ENCODE measurements at regions not wholly inside any gene's neighbourhood (a gene's known extent, or its start where the extent isn't known, plus 50 kb on each side); places are given as distances from the start of the nearest gene placed in this dataset.

- no TSS peak for BruUV-seq (replicated peaks)
- ChIA-PET RAD21 (ENCODE audit: low non-redundant PET in 1 of 2, low total read pairs in 2 of 2, uncharacterized antibody in 2 of 2, unreplicated experiment in 2 of 2) (no interaction called here), POLR2A (interaction anchor here (0.6 kb wide), 1 partner anchor 153 kb away, joined by 3 read pairs; no protein-coding TSS in a partner anchor), CTCF (no interaction called here)
- no peak overlapping the region for H3K4me3 ChIP-seq (replicated peaks in 1 of 2; ENCODE audit: low read depth in 1 of 2, low read length in 2 of 2)
- H3K36me3 ChIP-seq (ENCODE audit: control insufficient read depth in 1 of 2, insufficient read depth in 2 of 2, low read length in 2 of 2): no peaks in the 10 kb centered on the region; a peak in 1 of 4 replicates
- ATAC-seq: no peak
- H2AFZ ChIP-seq (ENCODE audit: low read depth, low read length, poor library complexity, severe bottlenecking): no peak overlapping the region
- H3K4me1 ChIP-seq (ENCODE audit: control insufficient read depth in 1 of 2, insufficient read depth in 2 of 2, low read length in 2 of 2): peaks cover 0 to 3% of the 10 kb centered on the region in 2 experiments; a peak in 2 of 4 replicates
- no peak overlapping the region for H3K4me2 ChIP-seq (ENCODE audit: low read length)
- DNase-seq (ENCODE audit: low read depth, low spot score): no peak
- TF ChIP-seq ELF1 (IDR thresholded peaks at IDR 0.05; ENCODE audit: borderline replicate concordance, low read depth): no peak
- no peak for TF ChIP-seq RAD21 (IDR thresholded peaks at IDR 0.05; ENCODE audit: low read depth)
- TF ChIP-seq JUND (IDR thresholded peaks at IDR 0.05): no peak
- no peak overlapping the region for H3K27ac ChIP-seq (ENCODE audit: low read depth, low read length)
- H3K9ac ChIP-seq (ENCODE audit: low read length): no peak overlapping the region
- H3K79me2 ChIP-seq (ENCODE audit: insufficient read depth, low read length): peaks cover 29% of the 10 kb centered on the region; the same call in 1 of the 2 replicates
- no peaks in the 10 kb centered on the region for H4K20me1 ChIP-seq (ENCODE audit: insufficient read depth)
- H3K9me3 ChIP-seq (ENCODE audit: control insufficient read depth in 1 of 2, insufficient read depth in 1 of 2, low read depth in 1 of 2, low read length in 2 of 2): no peaks in the 10 kb centered on the region
- intact Hi-C loops (cut with micrococcal nuclease): no loop called here
- H3K27me3 ChIP-seq (ENCODE audit: insufficient read depth, low read length): no peaks in the 10 kb centered on the region
- no peaks in the 10 kb centered on the region for H3K9me2 ChIP-seq (ENCODE audit: insufficient read depth)
Measured at GRCh38 chr12:124491856-124492420, 75.5 kb downstream of the NCOR2 start.

DNA sequence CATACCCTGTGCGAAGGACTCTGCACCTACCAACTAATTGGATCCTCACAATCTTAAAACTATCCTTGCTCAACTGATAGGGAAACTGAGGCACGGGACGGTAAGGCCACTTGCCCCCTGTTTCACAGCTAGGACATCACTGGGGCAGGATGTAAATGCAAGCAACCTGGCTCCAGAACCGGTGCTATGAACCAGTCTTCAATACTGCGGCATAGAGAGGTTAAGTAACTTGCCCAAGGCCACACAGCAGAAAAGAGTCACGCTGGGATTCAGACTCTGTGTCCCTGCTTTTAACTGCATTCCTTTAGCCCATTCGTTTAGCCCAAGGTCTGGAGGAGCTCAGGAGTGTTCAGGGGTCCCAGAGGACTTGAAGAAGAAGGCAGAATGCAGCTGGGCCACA lies 76.1 kb downstream of the NCOR2 start:
- no TSS peak for BruUV-seq (replicated peaks)
- ChIA-PET POLR2A (interaction anchor here (0.6 kb wide), 1 partner anchor 153 kb away, joined by 3 read pairs; no protein-coding TSS in a partner anchor), RAD21 (ENCODE audit: low non-redundant PET in 1 of 2, low total read pairs in 2 of 2, uncharacterized antibody in 2 of 2, unreplicated experiment in 2 of 2) (no interaction called here), CTCF (no interaction called here)
- Histone ChIP-seq H3K9me3 (ENCODE audit: control insufficient read depth in 1 of 2, insufficient read depth in 1 of 2, low read depth in 1 of 2, low read length in 2 of 2) (no peaks in the 10 kb centered on the region), H3K36me3 (ENCODE audit: control insufficient read depth in 1 of 2, insufficient read depth in 2 of 2, low read length in 2 of 2) (no peaks in the 10 kb centered on the region; a peak in 1 of 4 replicates), H3K9me2 (ENCODE audit: insufficient read depth) (no peaks in the 10 kb centered on the region), H3K4me3 (replicated peaks in 1 of 2; ENCODE audit: low read depth in 1 of 2, low read length in 2 of 2) (no peak overlapping the region), H3K27me3 (ENCODE audit: insufficient read depth, low read length) (no peaks in the 10 kb centered on the region), H3K79me2 (ENCODE audit: insufficient read depth, low read length) (peaks cover 26% of the 10 kb centered on the region; the same call in 1 of the 2 replicates), H3K27ac (ENCODE audit: low read depth, low read length) (no peak overlapping the region), H4K20me1 (ENCODE audit: insufficient read depth) (no peaks in the 10 kb centered on the region), H2AFZ (ENCODE audit: low read depth, low read length, poor library complexity, severe bottlenecking) (no peak overlapping the region), H3K4me2 (ENCODE audit: low read length) (no peak overlapping the region), H3K9ac (ENCODE audit: low read length) (no peak overlapping the region), H3K4me1 (ENCODE audit: control insufficient read depth in 1 of 2, insufficient read depth in 2 of 2, low read length in 2 of 2) (no peaks in the 10 kb centered on the region)
- TF ChIP-seq SRF (IDR thresholded peaks at IDR 0.05; ENCODE audit: low read depth) (no peak), CBX3 (IDR thresholded peaks at IDR 0.05; ENCODE audit: low read depth) (no peak), ZBTB33 (IDR thresholded peaks at IDR 0.05; ENCODE audit: extremely low read depth, insufficient replicate concordance, low read length) (no peak), EGR1 (IDR thresholded peaks at IDR 0.05; ENCODE audit: low read depth) (no peak), EZH2 (IDR thresholded peaks at IDR 0.05) (no peak), CEBPB (IDR thresholded peaks at IDR 0.05; ENCODE audit: low read depth) (no peak), FOSL1 (IDR thresholded peaks at IDR 0.05; ENCODE audit: low read depth) (no peak), RAD21 (IDR thresholded peaks at IDR 0.05; ENCODE audit: low read depth) (no peak)
- intact Hi-C loops (cut with micrococcal nuclease): no loop called here
- DNase-seq (ENCODE audit: low read depth, low spot score) (no peak), ATAC-seq (no peak)
